WTC11 (cell line): ENCODE measurements at regions not wholly inside any gene's neighbourhood (a gene's known extent, or its start where the extent isn't known, plus 50 kb on each side); places are given as distances from the start of the nearest gene placed in this dataset.

Experiments used
- ATAC-seq: fragments of 200-7000 bp; cut with Tn5 transposase; 2 replicates; pipeline ENCODE4 v1.10.0; 2021; ENCODE audit warnings: mild to moderate bottlenecking, moderate library complexity
- CTCF ChIA-PET: fragments of 300-600 bp; sonication (Branson Sonifier 250); formaldehyde crosslinking; loops from one replicate; lab custom pipeline; 2021; ENCODE audit warnings: antibody characterized with exemption; lab: Charles Lee
- POLR2A ChIA-PET: fragments of 350-600 bp; sonication (Branson Sonifier 250); formaldehyde crosslinking; loops from one replicate; lab custom pipeline; 2021; ENCODE audit warnings: antibody characterized with exemption; lab: Charles Lee
- DNase-seq: peaks from one replicate; pipeline ENCODE4 v3.0.0; 2021; ENCODE audit warnings: low spot score
- H3K27ac Mint-ChIP-seq: 2 replicates; pipeline ENCODE4 v1.8.0; 2021; ENCODE audit warnings: mixed read lengths
- H3K27me3 Mint-ChIP-seq: 2 replicates; pipeline ENCODE4 v1.8.0; 2021; ENCODE audit warnings: low read depth, mild to moderate bottlenecking, moderate library complexity, mixed read lengths
- H3K36me3 Mint-ChIP-seq: 2 replicates; pipeline ENCODE4 v1.8.0; 2021; ENCODE audit warnings: mixed read lengths
- H3K4me1 Mint-ChIP-seq: 2 replicates; pipeline ENCODE4 v1.8.0; 2022; ENCODE audit warnings: mixed read lengths
- H3K4me3 Mint-ChIP-seq: 2 replicates; pipeline ENCODE4 v1.8.0; 2021; ENCODE audit warnings: mild to moderate bottlenecking, moderate library complexity, mixed read lengths
- H3K9me3 Mint-ChIP-seq: 2 replicates; pipeline ENCODE4 v1.8.0; 2021; ENCODE audit warnings: mixed read lengths
- GRHL2 ChIP-seq: fragments of 250-450 bp; sonication (Bioruptor Pico); IDR thresholded peaks from 2 replicates; pipeline ENCODE4 v1.8.0; 2022; ENCODE audit warnings: mild to moderate bottlenecking, moderate library complexity; ENCODE audit not compliant: insufficient replicate concordance, severe bottlenecking
- HMGA2 ChIP-seq: fragments of 250-450 bp; sonication (Bioruptor Pico); IDR thresholded peaks from 2 replicates; pipeline ENCODE4 v1.4.0; 2021; ENCODE audit warnings: mild to moderate bottlenecking, moderate library complexity
- NFE2L1 ChIP-seq: sonication (generic); formaldehyde crosslinking; IDR thresholded peaks from 2 replicates; pipeline ENCODE4 v1.8.1; 2023; ENCODE audit warnings: missing genetic modification reagents
- NR3C1 ChIP-seq: sonication (generic); formaldehyde crosslinking; conservative IDR thresholded peaks from 2 replicates; pipeline ENCODE4 v1.8.1; 2023; ENCODE audit warnings: low read depth, mild to moderate bottlenecking, missing genetic modification reagents
- OVOL2 ChIP-seq: fragments of 250-450 bp; sonication (Bioruptor Pico); IDR thresholded peaks from 2 replicates; pipeline ENCODE4 v1.9.0; 2021; ENCODE audit warnings: mild to moderate bottlenecking, borderline replicate concordance
- PRRX2 ChIP-seq: fragments of 250-450 bp; sonication (Bioruptor Pico); IDR thresholded peaks from 2 replicates; pipeline ENCODE4 v1.8.0; 2021; ENCODE audit warnings: mild to moderate bottlenecking
- RORB ChIP-seq: fragments of 250-450 bp; sonication (Bioruptor Pico); IDR thresholded peaks from 2 replicates; pipeline ENCODE4 v1.9.0; 2021; ENCODE audit warnings: mild to moderate bottlenecking
- SMAD4 ChIP-seq: sonication (generic); formaldehyde crosslinking; IDR thresholded peaks from 2 replicates; pipeline ENCODE4 v1.8.0; 2022; ENCODE audit warnings: mild to moderate bottlenecking, missing genetic modification reagents
- SOX15 ChIP-seq: fragments of 250-450 bp; sonication (Bioruptor Pico); IDR thresholded peaks from 2 replicates; pipeline ENCODE4 v1.9.0; 2021; ENCODE audit warnings: mild to moderate bottlenecking
- TEAD1 ChIP-seq: sonication (generic); formaldehyde crosslinking; IDR thresholded peaks from 2 replicates; pipeline ENCODE4 v1.8.0; 2022; ENCODE audit warnings: mild to moderate bottlenecking, missing genetic modification reagents
- ZNF219 ChIP-seq: sonication (generic); formaldehyde crosslinking; IDR thresholded peaks from 2 replicates; pipeline ENCODE4 v1.8.0; 2023; ENCODE audit warnings: missing genetic modification reagents, mild to moderate bottlenecking, borderline replicate concordance
- ZNF671 ChIP-seq: fragments of 250-450 bp; sonication (Bioruptor Pico); IDR thresholded peaks from 2 replicates; pipeline ENCODE4 v1.8.0; 2021; ENCODE audit warnings: mild to moderate bottlenecking
- TF ChIP-seq, protein P1 (sequence below): sonication (generic); formaldehyde crosslinking; IDR thresholded peaks from 2 replicates; pipeline ENCODE4 v1.8.0; 2023; ENCODE audit warnings: mild to moderate bottlenecking, missing genetic modification reagents
- TF ChIP-seq, protein P2 (sequence below): fragments of 250-450 bp; sonication (Bioruptor Pico); IDR thresholded peaks from 2 replicates; pipeline ENCODE4 v1.8.0; 2021; ENCODE audit warnings: mild to moderate bottlenecking
- TF ChIP-seq, protein P3 (sequence below): sonication (generic); formaldehyde crosslinking; IDR thresholded peaks from 2 replicates; pipeline ENCODE4 v1.8.1; 2023; ENCODE audit warnings: mild to moderate bottlenecking, moderate library complexity, missing genetic modification reagents
- TF ChIP-seq, protein P4 (sequence below): sonication (generic); formaldehyde crosslinking; IDR thresholded peaks from 2 replicates; pipeline ENCODE4 v1.8.1; 2023; ENCODE audit warnings: mild to moderate bottlenecking, missing genetic modification reagents, borderline replicate concordance
- TF ChIP-seq, protein P5 (sequence below): fragments of 250-450 bp; sonication (Bioruptor Pico); IDR thresholded peaks from 2 replicates; pipeline ENCODE4 v2.1.2; 2022; ENCODE audit warnings: mild to moderate bottlenecking, moderate library complexity
- TF ChIP-seq, protein P6 (sequence below): sonication (generic); formaldehyde crosslinking; IDR thresholded peaks from 2 replicates; pipeline ENCODE4 v1.8.1; 2022; ENCODE audit warnings: low read depth, mild to moderate bottlenecking, moderate library complexity, missing genetic modification reagents, borderline replicate concordance
- TF ChIP-seq, protein P7 (sequence below): sonication (generic); formaldehyde crosslinking; IDR thresholded peaks from 2 replicates; pipeline ENCODE4 v1.8.1; 2022; ENCODE audit warnings: mild to moderate bottlenecking, missing genetic modification reagents, moderate library complexity, borderline replicate concordance
- TF ChIP-seq, protein P8 (sequence below): sonication (generic); formaldehyde crosslinking; IDR thresholded peaks from 2 replicates; pipeline ENCODE4 v1.8.0; 2022; ENCODE audit warnings: mild to moderate bottlenecking, missing genetic modification reagents

DNA sequence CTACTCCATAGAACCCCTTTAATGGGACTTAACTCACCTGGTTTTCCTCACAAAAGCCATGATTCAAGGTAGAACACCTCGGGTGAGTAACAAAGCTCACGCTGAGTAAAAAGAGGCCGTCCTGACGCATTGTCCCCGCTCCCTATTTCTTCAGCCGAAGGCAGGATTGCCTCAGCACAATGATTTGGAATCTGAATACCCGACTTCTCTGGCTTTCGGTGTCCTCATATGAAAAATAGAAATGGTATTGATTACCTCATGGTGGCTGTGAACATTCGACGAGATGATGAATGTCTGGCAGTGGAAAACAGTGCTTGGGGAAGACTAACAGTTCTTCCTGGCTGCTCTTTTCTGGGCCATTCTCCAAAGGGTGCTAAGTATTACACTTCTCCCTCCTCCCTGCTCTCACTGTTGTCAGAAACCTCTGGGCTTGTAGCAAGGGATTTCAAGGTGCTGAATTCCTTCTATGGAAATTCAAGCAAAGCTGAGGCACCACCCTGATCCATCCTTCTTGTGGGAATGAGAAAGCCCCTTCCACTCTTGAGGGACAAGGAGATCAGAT is 148.3 kb downstream of the C1orf94 start:
- peaks cover 12% of the 10 kb centered on the region for H3K4me1 Mint-ChIP-seq
- H3K27ac Mint-ChIP-seq, result no peak overlapping the region
- POLR2A ChIA-PET, result no interaction called here
- H3K36me3 Mint-ChIP-seq, result no peaks in the 10 kb centered on the region
- no peak for TF ChIP-seq SOX15 (CRISPR knock-in tag)
- TF ChIP-seq PRRX2, result no peak
- TF ChIP-seq ZNF219, result no peak
- TF ChIP-seq, protein P1, sequence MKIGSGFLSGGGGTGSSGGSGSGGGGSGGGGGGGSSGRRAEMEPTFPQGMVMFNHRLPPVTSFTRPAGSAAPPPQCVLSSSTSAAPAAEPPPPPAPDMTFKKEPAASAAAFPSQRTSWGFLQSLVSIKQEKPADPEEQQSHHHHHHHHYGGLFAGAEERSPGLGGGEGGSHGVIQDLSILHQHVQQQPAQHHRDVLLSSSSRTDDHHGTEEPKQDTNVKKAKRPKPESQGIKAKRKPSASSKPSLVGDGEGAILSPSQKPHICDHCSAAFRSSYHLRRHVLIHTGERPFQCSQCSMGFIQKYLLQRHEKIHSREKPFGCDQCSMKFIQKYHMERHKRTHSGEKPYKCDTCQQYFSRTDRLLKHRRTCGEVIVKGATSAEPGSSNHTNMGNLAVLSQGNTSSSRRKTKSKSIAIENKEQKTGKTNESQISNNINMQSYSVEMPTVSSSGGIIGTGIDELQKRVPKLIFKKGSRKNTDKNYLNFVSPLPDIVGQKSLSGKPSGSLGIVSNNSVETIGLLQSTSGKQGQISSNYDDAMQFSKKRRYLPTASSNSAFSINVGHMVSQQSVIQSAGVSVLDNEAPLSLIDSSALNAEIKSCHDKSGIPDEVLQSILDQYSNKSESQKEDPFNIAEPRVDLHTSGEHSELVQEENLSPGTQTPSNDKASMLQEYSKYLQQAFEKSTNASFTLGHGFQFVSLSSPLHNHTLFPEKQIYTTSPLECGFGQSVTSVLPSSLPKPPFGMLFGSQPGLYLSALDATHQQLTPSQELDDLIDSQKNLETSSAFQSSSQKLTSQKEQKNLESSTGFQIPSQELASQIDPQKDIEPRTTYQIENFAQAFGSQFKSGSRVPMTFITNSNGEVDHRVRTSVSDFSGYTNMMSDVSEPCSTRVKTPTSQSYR (CRISPR knock-in tag), result no peak
- TF ChIP-seq RORB (CRISPR knock-in tag), result no peak
- no peak for TF ChIP-seq TEAD1 (CRISPR knock-in tag)
- no peak for TF ChIP-seq NR3C1
- TF ChIP-seq, protein P2, sequence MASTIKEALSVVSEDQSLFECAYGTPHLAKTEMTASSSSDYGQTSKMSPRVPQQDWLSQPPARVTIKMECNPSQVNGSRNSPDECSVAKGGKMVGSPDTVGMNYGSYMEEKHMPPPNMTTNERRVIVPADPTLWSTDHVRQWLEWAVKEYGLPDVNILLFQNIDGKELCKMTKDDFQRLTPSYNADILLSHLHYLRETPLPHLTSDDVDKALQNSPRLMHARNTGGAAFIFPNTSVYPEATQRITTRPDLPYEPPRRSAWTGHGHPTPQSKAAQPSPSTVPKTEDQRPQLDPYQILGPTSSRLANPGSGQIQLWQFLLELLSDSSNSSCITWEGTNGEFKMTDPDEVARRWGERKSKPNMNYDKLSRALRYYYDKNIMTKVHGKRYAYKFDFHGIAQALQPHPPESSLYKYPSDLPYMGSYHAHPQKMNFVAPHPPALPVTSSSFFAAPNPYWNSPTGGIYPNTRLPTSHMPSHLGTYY (CRISPR knock-in tag), result no peak
- TF ChIP-seq, protein P3, sequence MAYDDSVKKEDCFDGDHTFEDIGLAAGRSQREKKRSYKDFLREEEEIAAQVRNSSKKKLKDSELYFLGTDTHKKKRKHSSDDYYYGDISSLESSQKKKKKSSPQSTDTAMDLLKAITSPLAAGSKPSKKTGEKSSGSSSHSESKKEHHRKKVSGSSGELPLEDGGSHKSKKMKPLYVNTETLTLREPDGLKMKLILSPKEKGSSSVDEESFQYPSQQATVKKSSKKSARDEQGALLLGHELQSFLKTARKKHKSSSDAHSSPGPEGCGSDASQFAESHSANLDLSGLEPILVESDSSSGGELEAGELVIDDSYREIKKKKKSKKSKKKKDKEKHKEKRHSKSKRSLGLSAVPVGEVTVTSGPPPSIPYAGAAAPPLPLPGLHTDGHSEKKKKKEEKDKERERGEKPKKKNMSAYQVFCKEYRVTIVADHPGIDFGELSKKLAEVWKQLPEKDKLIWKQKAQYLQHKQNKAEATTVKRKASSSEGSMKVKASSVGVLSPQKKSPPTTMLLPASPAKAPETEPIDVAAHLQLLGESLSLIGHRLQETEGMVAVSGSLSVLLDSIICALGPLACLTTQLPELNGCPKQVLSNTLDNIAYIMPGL (CRISPR knock-in tag), result no peak
- TF ChIP-seq OVOL2 (CRISPR knock-in tag), result no peak
- TF ChIP-seq, protein P4, sequence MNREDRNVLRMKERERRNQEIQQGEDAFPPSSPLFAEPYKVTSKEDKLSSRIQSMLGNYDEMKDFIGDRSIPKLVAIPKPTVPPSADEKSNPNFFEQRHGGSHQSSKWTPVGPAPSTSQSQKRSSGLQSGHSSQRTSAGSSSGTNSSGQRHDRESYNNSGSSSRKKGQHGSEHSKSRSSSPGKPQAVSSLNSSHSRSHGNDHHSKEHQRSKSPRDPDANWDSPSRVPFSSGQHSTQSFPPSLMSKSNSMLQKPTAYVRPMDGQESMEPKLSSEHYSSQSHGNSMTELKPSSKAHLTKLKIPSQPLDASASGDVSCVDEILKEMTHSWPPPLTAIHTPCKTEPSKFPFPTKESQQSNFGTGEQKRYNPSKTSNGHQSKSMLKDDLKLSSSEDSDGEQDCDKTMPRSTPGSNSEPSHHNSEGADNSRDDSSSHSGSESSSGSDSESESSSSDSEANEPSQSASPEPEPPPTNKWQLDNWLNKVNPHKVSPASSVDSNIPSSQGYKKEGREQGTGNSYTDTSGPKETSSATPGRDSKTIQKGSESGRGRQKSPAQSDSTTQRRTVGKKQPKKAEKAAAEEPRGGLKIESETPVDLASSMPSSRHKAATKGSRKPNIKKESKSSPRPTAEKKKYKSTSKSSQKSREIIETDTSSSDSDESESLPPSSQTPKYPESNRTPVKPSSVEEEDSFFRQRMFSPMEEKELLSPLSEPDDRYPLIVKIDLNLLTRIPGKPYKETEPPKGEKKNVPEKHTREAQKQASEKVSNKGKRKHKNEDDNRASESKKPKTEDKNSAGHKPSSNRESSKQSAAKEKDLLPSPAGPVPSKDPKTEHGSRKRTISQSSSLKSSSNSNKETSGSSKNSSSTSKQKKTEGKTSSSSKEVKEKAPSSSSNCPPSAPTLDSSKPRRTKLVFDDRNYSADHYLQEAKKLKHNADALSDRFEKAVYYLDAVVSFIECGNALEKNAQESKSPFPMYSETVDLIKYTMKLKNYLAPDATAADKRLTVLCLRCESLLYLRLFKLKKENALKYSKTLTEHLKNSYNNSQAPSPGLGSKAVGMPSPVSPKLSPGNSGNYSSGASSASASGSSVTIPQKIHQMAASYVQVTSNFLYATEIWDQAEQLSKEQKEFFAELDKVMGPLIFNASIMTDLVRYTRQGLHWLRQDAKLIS (CRISPR knock-in tag), result no peak
- no peak for TF ChIP-seq GRHL2 (CRISPR knock-in tag)
- no peak for TF ChIP-seq ZNF671 (CRISPR knock-in tag)
- no peak for TF ChIP-seq HMGA2 (CRISPR knock-in tag)
- TF ChIP-seq, protein P5, sequence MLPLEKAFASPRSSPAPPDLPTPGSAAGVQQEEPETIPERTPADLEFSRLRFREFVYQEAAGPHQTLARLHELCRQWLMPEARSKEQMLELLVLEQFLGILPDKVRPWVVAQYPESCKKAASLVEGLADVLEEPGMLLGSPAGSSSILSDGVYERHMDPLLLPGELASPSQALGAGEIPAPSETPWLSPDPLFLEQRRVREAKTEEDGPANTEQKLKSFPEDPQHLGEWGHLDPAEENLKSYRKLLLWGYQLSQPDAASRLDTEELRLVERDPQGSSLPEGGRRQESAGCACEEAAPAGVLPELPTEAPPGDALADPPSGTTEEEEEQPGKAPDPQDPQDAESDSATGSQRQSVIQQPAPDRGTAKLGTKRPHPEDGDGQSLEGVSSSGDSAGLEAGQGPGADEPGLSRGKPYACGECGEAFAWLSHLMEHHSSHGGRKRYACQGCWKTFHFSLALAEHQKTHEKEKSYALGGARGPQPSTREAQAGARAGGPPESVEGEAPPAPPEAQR, result no peak
- TF ChIP-seq SMAD4, result no peak
- TF ChIP-seq, protein P6, sequence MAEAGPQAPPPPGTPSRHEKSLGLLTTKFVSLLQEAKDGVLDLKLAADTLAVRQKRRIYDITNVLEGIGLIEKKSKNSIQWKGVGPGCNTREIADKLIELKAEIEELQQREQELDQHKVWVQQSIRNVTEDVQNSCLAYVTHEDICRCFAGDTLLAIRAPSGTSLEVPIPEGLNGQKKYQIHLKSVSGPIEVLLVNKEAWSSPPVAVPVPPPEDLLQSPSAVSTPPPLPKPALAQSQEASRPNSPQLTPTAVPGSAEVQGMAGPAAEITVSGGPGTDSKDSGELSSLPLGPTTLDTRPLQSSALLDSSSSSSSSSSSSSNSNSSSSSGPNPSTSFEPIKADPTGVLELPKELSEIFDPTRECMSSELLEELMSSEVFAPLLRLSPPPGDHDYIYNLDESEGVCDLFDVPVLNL (CRISPR knock-in tag), result no peak
- TF ChIP-seq, protein P7, sequence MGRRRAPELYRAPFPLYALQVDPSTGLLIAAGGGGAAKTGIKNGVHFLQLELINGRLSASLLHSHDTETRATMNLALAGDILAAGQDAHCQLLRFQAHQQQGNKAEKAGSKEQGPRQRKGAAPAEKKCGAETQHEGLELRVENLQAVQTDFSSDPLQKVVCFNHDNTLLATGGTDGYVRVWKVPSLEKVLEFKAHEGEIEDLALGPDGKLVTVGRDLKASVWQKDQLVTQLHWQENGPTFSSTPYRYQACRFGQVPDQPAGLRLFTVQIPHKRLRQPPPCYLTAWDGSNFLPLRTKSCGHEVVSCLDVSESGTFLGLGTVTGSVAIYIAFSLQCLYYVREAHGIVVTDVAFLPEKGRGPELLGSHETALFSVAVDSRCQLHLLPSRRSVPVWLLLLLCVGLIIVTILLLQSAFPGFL, result no peak
- no peak for TF ChIP-seq NFE2L1 (CRISPR knock-in tag)
- TF ChIP-seq, protein P8, sequence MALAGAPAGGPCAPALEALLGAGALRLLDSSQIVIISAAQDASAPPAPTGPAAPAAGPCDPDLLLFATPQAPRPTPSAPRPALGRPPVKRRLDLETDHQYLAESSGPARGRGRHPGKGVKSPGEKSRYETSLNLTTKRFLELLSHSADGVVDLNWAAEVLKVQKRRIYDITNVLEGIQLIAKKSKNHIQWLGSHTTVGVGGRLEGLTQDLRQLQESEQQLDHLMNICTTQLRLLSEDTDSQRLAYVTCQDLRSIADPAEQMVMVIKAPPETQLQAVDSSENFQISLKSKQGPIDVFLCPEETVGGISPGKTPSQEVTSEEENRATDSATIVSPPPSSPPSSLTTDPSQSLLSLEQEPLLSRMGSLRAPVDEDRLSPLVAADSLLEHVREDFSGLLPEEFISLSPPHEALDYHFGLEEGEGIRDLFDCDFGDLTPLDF, result no peak
- H3K4me3 Mint-ChIP-seq, result no peak overlapping the region
- CTCF ChIA-PET, result no interaction called here
- ATAC-seq (no peak), DNase-seq (no peak)
- H3K9me3 Mint-ChIP-seq, result no peaks in the 10 kb centered on the region
- H3K27me3 Mint-ChIP-seq, result peaks cover 23% of the 10 kb centered on the region
